ENCODE measurements at regions not wholly inside any gene's neighbourhood (a gene's known extent, or its start where the extent isn't known, plus 50 kb on each side); places are given as distances from the start of the nearest gene placed in this dataset.

GRCh38 chr13:44321961-44322360, 51.7 kb upstream of the SERP2 start:
- Histone ChIP-seq H3K18ac (ENCODE audit: insufficient read length, low read depth, low read length) (no peak overlapping the region), H3K9me3 (ENCODE audit: control insufficient read depth, low read depth, low read length) (no peaks in the 10 kb centered on the region), H4K91ac (ENCODE audit: insufficient read length, low read depth, low read length) (no peak overlapping the region), H3K79me2 (ENCODE audit: insufficient read depth, low read length) (no peaks in the 10 kb centered on the region), H4K20me1 (ENCODE audit: control insufficient read depth, insufficient read depth, insufficient read length) (no peaks in the 10 kb centered on the region), H2BK12ac (ENCODE audit: insufficient read length, low read depth, low read length) (no peak overlapping the region), H3K4ac (ENCODE audit: low read depth, low read length) (no peak overlapping the region), H2AK5ac (ENCODE audit: insufficient read length, low read length) (no peak overlapping the region), H3K9ac (ENCODE audit: extremely low read depth, insufficient read length, low read length) (no peak overlapping the region), H2BK15ac (ENCODE audit: low read depth, low read length) (no peak overlapping the region), H4K5ac (ENCODE audit: insufficient read length, low read depth, low read length) (no peak overlapping the region), H3K14ac (ENCODE audit: insufficient read depth, low read length) (no peak overlapping the region), H3K4me2 (ENCODE audit: insufficient read depth, insufficient read length, low read length) (no peak overlapping the region), H2BK20ac (ENCODE audit: low read depth, low read length, poor library complexity, severe bottlenecking) (no peak overlapping the region), H3K23ac (ENCODE audit: insufficient read length, low read depth, low read length) (no peak overlapping the region), H3K4me1 (ENCODE audit: insufficient read depth, low read length) (no peaks in the 10 kb centered on the region), H3K27ac (ENCODE audit: insufficient read length, low read depth, low read length) (no peak overlapping the region), H2AFZ (ENCODE audit: low read length) (no peak overlapping the region), H3K56ac (ENCODE audit: insufficient read length, low read depth, low read length) (no peak overlapping the region), H3K79me1 (ENCODE audit: insufficient read depth, low read depth, low read length, poor library complexity, severe bottlenecking) (no peaks in the 10 kb centered on the region), H2BK5ac (ENCODE audit: insufficient read length, low read length) (no peak overlapping the region), H4K8ac (replicated peaks; ENCODE audit: insufficient read length, low read depth, low read length) (no peak overlapping the region), H3T11ph (ENCODE audit: low read length) (no peak overlapping the region), H3K27me3 (ENCODE audit: insufficient read depth, low read length) (no peaks in the 10 kb centered on the region), H2BK120ac (ENCODE audit: low read depth, low read length, poor library complexity, severe bottlenecking) (no peak overlapping the region), H3K23me2 (ENCODE audit: insufficient read length, low read depth, low read length, poor library complexity, severe bottlenecking) (no peaks in the 10 kb centered on the region)
- Mint-ChIP-seq H3K36me3 (ENCODE audit: insufficient read depth in 1 of 3, low read depth in 3 of 3) (peaks cover 0 to 6% (median 0%) of the 10 kb centered on the region in 3 experiments; a peak in 2 of 7 replicates), H3K9me3 (peaks cover 3 to 7% of the 10 kb centered on the region in 2 experiments; a peak in 3 of 5 replicates), H3K27ac (no peak overlapping the region), H3K4me1 (no peaks in the 10 kb centered on the region), H3K27me3 (ENCODE audit: low read depth) (peaks cover 15% of the 10 kb centered on the region), H3K4me3 (no peak overlapping the region)
- TF ChIP-seq, protein P1, sequence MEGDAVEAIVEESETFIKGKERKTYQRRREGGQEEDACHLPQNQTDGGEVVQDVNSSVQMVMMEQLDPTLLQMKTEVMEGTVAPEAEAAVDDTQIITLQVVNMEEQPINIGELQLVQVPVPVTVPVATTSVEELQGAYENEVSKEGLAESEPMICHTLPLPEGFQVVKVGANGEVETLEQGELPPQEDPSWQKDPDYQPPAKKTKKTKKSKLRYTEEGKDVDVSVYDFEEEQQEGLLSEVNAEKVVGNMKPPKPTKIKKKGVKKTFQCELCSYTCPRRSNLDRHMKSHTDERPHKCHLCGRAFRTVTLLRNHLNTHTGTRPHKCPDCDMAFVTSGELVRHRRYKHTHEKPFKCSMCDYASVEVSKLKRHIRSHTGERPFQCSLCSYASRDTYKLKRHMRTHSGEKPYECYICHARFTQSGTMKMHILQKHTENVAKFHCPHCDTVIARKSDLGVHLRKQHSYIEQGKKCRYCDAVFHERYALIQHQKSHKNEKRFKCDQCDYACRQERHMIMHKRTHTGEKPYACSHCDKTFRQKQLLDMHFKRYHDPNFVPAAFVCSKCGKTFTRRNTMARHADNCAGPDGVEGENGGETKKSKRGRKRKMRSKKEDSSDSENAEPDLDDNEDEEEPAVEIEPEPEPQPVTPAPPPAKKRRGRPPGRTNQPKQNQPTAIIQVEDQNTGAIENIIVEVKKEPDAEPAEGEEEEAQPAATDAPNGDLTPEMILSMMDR (conservative IDR thresholded peaks at IDR 0.05) = no peak
- WGBS (ENCODE audit: extremely low coverage, insufficient read length, low lambda C conversion rate) = no CpG with 5 or more reads among the region's 2 CpGs
- no peak for DNase-seq

Data from H9 (cell line).